Ovary (tissue), 7 donors: ENCODE measurements at regions not wholly inside any gene's neighbourhood (a gene's known extent, or its start where the extent isn't known, plus 50 kb on each side); places are given as distances from the start of the nearest gene placed in this dataset.

Experiments used
- DNase-seq, 5 donors: peaks; one replicate each; pipeline ENCODE4 v3.0.0-alpha.2; 2019 to 2020
- H3K27ac ChIP-seq, 2 donors: fragments of 200-600 bp; one replicate each; pipeline versions ENCODE4 v1.5.1 to v1.8.0; 2019 to 2022
- H3K27me3 ChIP-seq: fragments of 200-600 bp; one replicate; pipeline ENCODE4 v1.8.0; 2022
- H3K36me3 ChIP-seq: fragments of 200-600 bp; sonication (generic); one replicate; pipeline ENCODE4 v1.5.1; 2019
- H3K4me1 ChIP-seq: one replicate; pipeline ENCODE4 v1.8.1; 2013; ENCODE audit warnings: mild to moderate bottlenecking, moderate library complexity; ENCODE audit not compliant: insufficient read depth
- H3K4me3 ChIP-seq: fragments of 200-600 bp; sonication (generic); one replicate; pipeline ENCODE4 v1.5.1; 2017
- H3K9me3 ChIP-seq, 2 donors: fragments of 200-600 bp in 1 of 2; sonication (generic) in 1 of 2; one replicate each; pipeline versions ENCODE4 v1.5.1 to v1.8.1; 2013 to 2019; ENCODE audit warnings: mild to moderate bottlenecking in 1 of 2, moderate library complexity in 1 of 2
- EP300 ChIP-seq: sonication (generic); formaldehyde crosslinking; IDR thresholded peaks from one replicate; pipeline ENCODE4 v1.6.1; 2017; ENCODE audit warnings: antibody characterized with exemption
- POLR2A ChIP-seq: fragments of 450-650 bp; IDR thresholded peaks from one replicate; pipeline ENCODE4 v1.6.1; 2017; ENCODE audit warnings: antibody characterized with exemption, mild to moderate bottlenecking, moderate library complexity
- WGBS, 3 donors: extraction: QIAGEN DNeasy Blood & Tissue Kit in 1 of 3; methylation state at CpG; one replicate each; pipeline versions ENCODE4 v1.1.5 to v1.1.7; 2013 to 2017; 5-methylcytosine and 5-hydroxymethylcytosine counted together
- intact Hi-C, 4 donors: fragments of 100-400 bp; cut with DNase I; formaldehyde crosslinking; loops; one replicate each; pipeline versions ENCODE4 v1.11.0 to v1.15.1; 2022 to 2023
- TF ChIP-seq, protein P1 (sequence below), 3 donors: fragments of 450-650 bp in 2 of 3; fragments of 200-600 bp in 1 of 3; IDR thresholded peaks; one replicate each; pipeline versions ENCODE4 v1.5.1 to v1.8.0; 2016 to 2022; ENCODE audit warnings: antibody characterized with exemption in 3 of 3, mild to moderate bottlenecking in 1 of 3
- donor health status: DM: no; HTN: no; CAD: no; lungs with moderate emphysema.
- donor health status: DM: no; HTN: no; CAD: no.
- donor health status: Bipolar disorder and iron deficiency.
- donor health status: DM: no; HTN: no; CAD: no.
- donor health status: DM: yes; HTN: yes; CAD: no.

DNA sequence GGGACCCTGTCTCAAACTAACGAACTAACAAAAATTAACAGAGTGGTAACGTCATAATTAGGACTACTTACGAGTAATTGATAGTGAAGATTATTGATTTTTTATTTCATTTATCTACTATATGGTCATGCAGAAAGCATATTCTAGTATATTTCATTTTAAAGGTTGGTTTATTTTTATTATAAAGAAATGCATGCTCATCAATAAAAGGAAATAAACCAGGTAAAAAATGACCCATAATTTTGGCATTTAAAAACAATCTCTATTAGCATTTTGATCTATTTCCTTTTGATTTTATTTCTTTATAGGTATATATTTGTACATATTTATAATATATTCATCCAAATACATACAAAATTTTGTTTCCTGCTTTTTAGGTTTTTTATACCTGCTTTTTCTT, 401.4 kb upstream of the ID4 start:
- TF ChIP-seq EP300 = no peak
- TF ChIP-seq POLR2A = no peak
- TF ChIP-seq, protein P1, sequence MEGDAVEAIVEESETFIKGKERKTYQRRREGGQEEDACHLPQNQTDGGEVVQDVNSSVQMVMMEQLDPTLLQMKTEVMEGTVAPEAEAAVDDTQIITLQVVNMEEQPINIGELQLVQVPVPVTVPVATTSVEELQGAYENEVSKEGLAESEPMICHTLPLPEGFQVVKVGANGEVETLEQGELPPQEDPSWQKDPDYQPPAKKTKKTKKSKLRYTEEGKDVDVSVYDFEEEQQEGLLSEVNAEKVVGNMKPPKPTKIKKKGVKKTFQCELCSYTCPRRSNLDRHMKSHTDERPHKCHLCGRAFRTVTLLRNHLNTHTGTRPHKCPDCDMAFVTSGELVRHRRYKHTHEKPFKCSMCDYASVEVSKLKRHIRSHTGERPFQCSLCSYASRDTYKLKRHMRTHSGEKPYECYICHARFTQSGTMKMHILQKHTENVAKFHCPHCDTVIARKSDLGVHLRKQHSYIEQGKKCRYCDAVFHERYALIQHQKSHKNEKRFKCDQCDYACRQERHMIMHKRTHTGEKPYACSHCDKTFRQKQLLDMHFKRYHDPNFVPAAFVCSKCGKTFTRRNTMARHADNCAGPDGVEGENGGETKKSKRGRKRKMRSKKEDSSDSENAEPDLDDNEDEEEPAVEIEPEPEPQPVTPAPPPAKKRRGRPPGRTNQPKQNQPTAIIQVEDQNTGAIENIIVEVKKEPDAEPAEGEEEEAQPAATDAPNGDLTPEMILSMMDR (IDR thresholded peaks at IDR 0.05) = no peak
- Histone ChIP-seq H3K27me3 (no peaks in the 10 kb centered on the region), H3K36me3 (no peaks in the 10 kb centered on the region), H3K4me1 (no peaks in the 10 kb centered on the region), H3K27ac (no peak overlapping the region), H3K4me3 (no peak overlapping the region), H3K9me3 (no peaks in the 10 kb centered on the region)
- intact Hi-C loops = no loop called here
- no peak for DNase-seq
- 79 to 94% (median 94%) methylated on average over 3 of the region's 3 CpGs for WGBS, 3 donors

DNA sequence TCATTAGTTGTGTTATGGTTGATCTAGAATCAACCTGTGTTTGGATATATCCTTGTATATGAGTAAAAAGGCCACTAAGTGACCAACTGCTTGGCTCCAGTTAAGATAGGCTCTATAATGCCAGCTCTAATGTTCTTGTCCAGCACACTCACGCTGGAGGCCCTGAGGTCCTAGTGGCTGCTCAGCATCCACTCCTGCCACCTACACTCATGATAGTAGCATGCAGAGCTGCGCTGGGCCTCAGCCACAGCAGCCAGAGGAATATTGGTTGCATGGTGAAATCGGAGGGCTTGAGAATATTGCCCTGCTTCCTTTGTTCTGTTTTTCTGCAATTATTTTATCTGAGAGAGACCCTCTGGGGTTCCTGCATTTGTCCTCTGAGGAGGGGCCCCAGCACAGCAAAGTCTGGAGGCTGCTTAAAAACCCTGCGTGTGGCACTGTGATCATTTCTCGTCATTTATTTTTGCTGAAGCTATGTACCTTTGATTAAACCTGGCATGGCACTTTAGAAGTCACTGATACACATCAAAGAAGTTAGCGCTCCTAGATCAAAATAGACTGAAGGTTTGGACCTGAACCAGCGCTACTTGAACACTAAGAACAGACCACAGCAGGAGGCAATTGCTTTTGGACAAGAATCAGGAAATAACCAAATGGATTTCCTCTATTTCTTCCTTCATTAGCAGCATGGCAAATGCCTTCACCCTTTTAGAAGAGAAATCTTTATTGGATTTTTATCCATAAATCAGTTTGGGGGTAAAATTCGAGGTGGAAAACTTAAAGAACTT, 398.4 kb upstream of the ID4 start:
- no peaks in the 10 kb centered on the region for H3K36me3 ChIP-seq
- 90 to 91% (median 90%) methylated on average over 8 of the region's 8 CpGs for WGBS, 3 donors
- no peaks in the 10 kb centered on the region for H3K27me3 ChIP-seq
- H3K9me3 ChIP-seq = no peaks in the 10 kb centered on the region
- no peak for DNase-seq
- intact Hi-C loops = no loop called here
- H3K4me3 ChIP-seq = no peak overlapping the region
- no peaks in the 10 kb centered on the region for H3K4me1 ChIP-seq
- TF ChIP-seq POLR2A = no peak
- TF ChIP-seq, protein P1 (IDR thresholded peaks at IDR 0.05) = no peak
- TF ChIP-seq EP300 = no peak
- H3K27ac ChIP-seq = no peak overlapping the region

DNA sequence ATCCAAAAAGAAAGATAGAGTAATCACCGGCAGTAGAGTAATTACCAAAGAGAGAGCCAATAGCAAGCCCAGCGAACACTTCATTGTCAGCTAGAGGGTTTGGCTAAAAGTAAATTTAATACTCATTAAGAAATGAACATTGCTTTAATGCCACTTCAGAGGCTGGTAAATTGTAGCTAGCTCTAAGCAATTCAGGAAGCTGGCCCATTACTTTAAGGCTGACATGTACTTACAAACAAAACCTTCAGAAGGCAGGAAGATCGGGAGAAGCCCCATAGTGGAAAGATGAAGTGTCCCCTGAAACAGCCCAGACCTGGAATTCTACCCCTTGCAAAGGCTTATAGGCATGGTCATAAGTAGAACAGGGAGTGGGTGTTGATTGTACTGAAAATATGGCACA, 396.6 kb upstream of the ID4 start:
- TF ChIP-seq EP300 (no peak), POLR2A (no peak)
- TF ChIP-seq, protein P1 (IDR thresholded peaks at IDR 0.05) = no peak
- no peak overlapping the region for H3K4me3 ChIP-seq
- 62 to 76% (median 62%) methylated on average over 3 of the region's 3 CpGs for WGBS, 3 donors
- H3K27ac ChIP-seq = no peak overlapping the region
- H3K36me3 ChIP-seq = no peaks in the 10 kb centered on the region
- no peaks in the 10 kb centered on the region for H3K4me1 ChIP-seq
- intact Hi-C loops = no loop called here
- no peaks in the 10 kb centered on the region for H3K27me3 ChIP-seq
- H3K9me3 ChIP-seq = no peaks in the 10 kb centered on the region
- DNase-seq = no peak

DNA sequence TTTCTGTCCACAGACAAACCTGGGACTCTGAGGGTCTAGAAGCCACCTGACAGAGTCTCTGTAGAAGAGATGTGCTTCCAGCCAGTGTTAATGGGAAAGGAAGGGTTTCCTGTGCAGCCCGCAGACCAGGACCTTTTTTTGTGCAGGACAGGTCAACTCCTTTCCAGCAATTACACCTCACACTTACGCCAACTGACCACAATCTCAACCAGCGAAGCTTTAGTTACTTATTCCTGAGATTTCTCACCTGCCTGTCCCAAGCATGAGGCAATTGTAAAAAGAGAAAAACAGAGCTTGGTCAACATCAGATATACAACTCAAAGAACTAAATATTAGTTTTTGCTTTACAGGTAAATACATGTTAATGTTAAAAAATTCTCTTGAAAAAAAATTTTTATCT, 393.8 kb upstream of the ID4 start:
- no peak overlapping the region for H3K27ac ChIP-seq
- no peak overlapping the region for H3K4me3 ChIP-seq
- no peaks in the 10 kb centered on the region for H3K36me3 ChIP-seq
- WGBS, 3 donors = 93 to 94% (median 93%) methylated on average over 3 of the region's 3 CpGs
- TF ChIP-seq POLR2A (no peak), EP300 (no peak)
- TF ChIP-seq, protein P1 (IDR thresholded peaks at IDR 0.05) = no peak
- H3K4me1 ChIP-seq = no peaks in the 10 kb centered on the region
- intact Hi-C loops = no loop called here
- no peak for DNase-seq
- no peaks in the 10 kb centered on the region for H3K9me3 ChIP-seq
- no peaks in the 10 kb centered on the region for H3K27me3 ChIP-seq
